OCI-LY1 (cell line): ENCODE measurements at regions not wholly inside any gene's neighbourhood (a gene's known extent, or its start where the extent isn't known, plus 50 kb on each side); places are given as distances from the start of the nearest gene placed in this dataset.

Experiments used
- H2AFZ ChIP-seq: fragments of 200-600 bp; sonication (generic), shearing (Covaris generic); 2 replicates; pipeline ENCODE4 v1.6.0; 2014; ENCODE audit warnings: antibody characterized with exemption, mild to moderate bottlenecking, low read length
- H3F3A ChIP-seq: fragments of 200-600 bp; sonication (generic), shearing (Covaris generic); 2 replicates; pipeline ENCODE4 v1.6.0; 2014; ENCODE audit warnings: mild to moderate bottlenecking, antibody characterized with exemption, low read length, moderate library complexity; ENCODE audit not compliant: insufficient read depth
- H3K27ac ChIP-seq: fragments of 200-600 bp; sonication (generic); 2 replicates; pipeline ENCODE4 v1.5.1; 2014; ENCODE audit warnings: low read length, mixed run types, mild to moderate bottlenecking, low read depth; ENCODE audit not compliant: poor library complexity, severe bottlenecking
- H3K27me3 ChIP-seq: fragments of 200-600 bp; sonication (generic); 2 replicates; pipeline ENCODE4 v1.6.0; 2014; ENCODE audit warnings: antibody characterized with exemption, mild to moderate bottlenecking, low read length, moderate library complexity; ENCODE audit not compliant: insufficient read depth
- H3K36me3 ChIP-seq: fragments of 200-600 bp; sonication (generic); 2 replicates; pipeline ENCODE4 v1.6.1; 2014; ENCODE audit warnings: mild to moderate bottlenecking, antibody characterized with exemption, low read length, moderate library complexity, mixed read lengths; ENCODE audit not compliant: insufficient read depth
- H3K4me1 ChIP-seq: fragments of 200-600 bp; sonication (generic); 2 replicates; pipeline ENCODE4 v1.5.1; 2014; ENCODE audit warnings: mild to moderate bottlenecking, low read length, moderate library complexity; ENCODE audit not compliant: insufficient read depth, severe bottlenecking
- H3K4me2 ChIP-seq: fragments of 200-600 bp; sonication (generic), shearing (Covaris generic); 2 replicates; pipeline ENCODE4 v1.6.1; 2014; ENCODE audit warnings: low read length
- H3K4me3 ChIP-seq: fragments of 200-600 bp; sonication (generic); 2 replicates; pipeline ENCODE4 v1.5.1; 2014; ENCODE audit warnings: low read length, low read depth, mild to moderate bottlenecking, mixed read lengths; ENCODE audit not compliant: poor library complexity, severe bottlenecking
- H3K79me2 ChIP-seq: fragments of 200-600 bp; shearing (Covaris generic); 2 replicates; pipeline ENCODE4 v1.6.1; 2016; ENCODE audit warnings: mixed run types, low read length, mixed read lengths; ENCODE audit not compliant: insufficient read depth
- H3K9ac ChIP-seq: fragments of 200-600 bp; sonication (generic), shearing (Covaris generic); 2 replicates; pipeline ENCODE4 v1.6.1; 2014; ENCODE audit warnings: mild to moderate bottlenecking, low read length, mixed read lengths
- H3K9me2 ChIP-seq: fragments of 200-600 bp; sonication (generic), shearing (Covaris generic); 2 replicates; pipeline ENCODE4 v1.6.1; 2014; ENCODE audit warnings: low read depth, mild to moderate bottlenecking, low read length, mixed read lengths
- H3K9me3 ChIP-seq: fragments of 200-600 bp; shearing (Covaris generic); 2 replicates; pipeline ENCODE4 v1.6.1; 2014; ENCODE audit warnings: low read length, mixed read lengths
- H4K20me1 ChIP-seq: fragments of 200-600 bp; sonication (generic), shearing (Covaris generic); 2 replicates; pipeline ENCODE4 v1.6.0; 2016; ENCODE audit warnings: mild to moderate bottlenecking, low read length; ENCODE audit not compliant: insufficient read depth
- EZH2 ChIP-seq: fragments of 200-600 bp; sonication (generic), shearing (Covaris generic); IDR thresholded peaks from 2 replicates; pipeline ENCODE4 v1.8.0; 2017; ENCODE audit warnings: borderline replicate concordance, mixed run types, mild to moderate bottlenecking, antibody characterized with exemption, low read length, moderate library complexity, mixed read lengths
- TF ChIP-seq, protein P1 (sequence below): fragments of 200-600 bp; sonication (generic), shearing (Covaris generic); IDR thresholded peaks from 2 replicates; pipeline ENCODE4 v1.5.1; 2017; ENCODE audit warnings: mild to moderate bottlenecking, antibody characterized with exemption, low read length, moderate library complexity, mixed read lengths

DNA sequence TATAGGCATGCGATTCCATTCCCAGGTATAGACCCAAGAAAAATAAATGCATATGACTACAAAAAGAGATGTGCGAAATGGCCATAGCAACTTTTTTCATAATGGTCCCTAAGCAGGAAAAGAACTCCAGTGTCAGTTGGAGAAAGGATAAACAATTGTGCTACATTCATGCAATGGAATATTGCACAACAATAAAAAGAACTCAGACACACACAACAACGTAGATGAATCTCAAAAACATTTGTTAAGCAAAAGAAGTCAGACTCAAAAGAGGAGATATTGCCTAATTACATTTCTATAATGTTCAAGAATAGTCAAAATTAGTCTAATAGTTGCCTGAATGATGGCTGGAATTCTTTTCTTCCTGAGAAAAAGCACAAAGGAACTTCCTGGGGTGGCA is 141.1 kb upstream of the GLI3 start:
- no peaks in the 10 kb centered on the region for H3K4me1 ChIP-seq
- no peaks in the 10 kb centered on the region for H3F3A ChIP-seq
- H3K9ac ChIP-seq = no peak overlapping the region
- no peaks in the 10 kb centered on the region for H3K27me3 ChIP-seq
- H3K27ac ChIP-seq = no peak overlapping the region
- H3K4me3 ChIP-seq = no peak overlapping the region
- no peaks in the 10 kb centered on the region for H3K36me3 ChIP-seq
- H3K4me2 ChIP-seq = no peak overlapping the region
- H3K9me3 ChIP-seq = no peaks in the 10 kb centered on the region
- H2AFZ ChIP-seq = no peak overlapping the region
- no peaks in the 10 kb centered on the region for H3K79me2 ChIP-seq
- TF ChIP-seq EZH2 = no peak
- TF ChIP-seq, protein P1, sequence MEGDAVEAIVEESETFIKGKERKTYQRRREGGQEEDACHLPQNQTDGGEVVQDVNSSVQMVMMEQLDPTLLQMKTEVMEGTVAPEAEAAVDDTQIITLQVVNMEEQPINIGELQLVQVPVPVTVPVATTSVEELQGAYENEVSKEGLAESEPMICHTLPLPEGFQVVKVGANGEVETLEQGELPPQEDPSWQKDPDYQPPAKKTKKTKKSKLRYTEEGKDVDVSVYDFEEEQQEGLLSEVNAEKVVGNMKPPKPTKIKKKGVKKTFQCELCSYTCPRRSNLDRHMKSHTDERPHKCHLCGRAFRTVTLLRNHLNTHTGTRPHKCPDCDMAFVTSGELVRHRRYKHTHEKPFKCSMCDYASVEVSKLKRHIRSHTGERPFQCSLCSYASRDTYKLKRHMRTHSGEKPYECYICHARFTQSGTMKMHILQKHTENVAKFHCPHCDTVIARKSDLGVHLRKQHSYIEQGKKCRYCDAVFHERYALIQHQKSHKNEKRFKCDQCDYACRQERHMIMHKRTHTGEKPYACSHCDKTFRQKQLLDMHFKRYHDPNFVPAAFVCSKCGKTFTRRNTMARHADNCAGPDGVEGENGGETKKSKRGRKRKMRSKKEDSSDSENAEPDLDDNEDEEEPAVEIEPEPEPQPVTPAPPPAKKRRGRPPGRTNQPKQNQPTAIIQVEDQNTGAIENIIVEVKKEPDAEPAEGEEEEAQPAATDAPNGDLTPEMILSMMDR = no peak
- H4K20me1 ChIP-seq = no peaks in the 10 kb centered on the region
- no peaks in the 10 kb centered on the region for H3K9me2 ChIP-seq

DNA sequence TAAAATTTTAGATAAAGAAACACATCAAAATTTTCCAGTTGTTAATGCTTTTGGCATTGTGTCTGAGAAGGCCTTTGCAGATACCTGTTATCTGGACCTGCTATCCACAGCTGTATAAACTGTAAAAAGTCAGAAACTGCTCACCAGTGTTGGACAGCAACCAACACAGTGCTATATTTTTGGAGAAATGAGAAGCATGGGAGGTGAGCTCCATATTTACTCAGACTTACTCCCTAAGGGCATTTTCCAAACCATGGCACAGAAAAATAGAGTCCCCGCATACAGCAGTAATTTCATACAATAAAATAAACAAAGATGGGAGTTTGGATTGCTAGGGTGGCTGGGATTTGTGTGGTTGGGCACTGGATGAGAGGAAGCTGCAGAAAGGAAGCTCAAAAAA is 136.3 kb upstream of the GLI3 start:
- no peak overlapping the region for H3K4me2 ChIP-seq
- H3K4me1 ChIP-seq = no peaks in the 10 kb centered on the region
- no peaks in the 10 kb centered on the region for H4K20me1 ChIP-seq
- no peak overlapping the region for H3K4me3 ChIP-seq
- no peak for TF ChIP-seq EZH2
- TF ChIP-seq, protein P1 = no peak
- no peaks in the 10 kb centered on the region for H3K27me3 ChIP-seq
- H3K9ac ChIP-seq = no peak overlapping the region
- H3K36me3 ChIP-seq = no peaks in the 10 kb centered on the region
- no peak overlapping the region for H2AFZ ChIP-seq
- no peaks in the 10 kb centered on the region for H3K79me2 ChIP-seq
- H3K9me2 ChIP-seq = no peaks in the 10 kb centered on the region
- no peak overlapping the region for H3K27ac ChIP-seq
- H3K9me3 ChIP-seq = no peaks in the 10 kb centered on the region
- H3F3A ChIP-seq = no peaks in the 10 kb centered on the region

- Histone ChIP-seq H3K79me2 (no peaks in the 10 kb centered on the region), H3K4me1 (no peaks in the 10 kb centered on the region), H3K4me2 (no peak overlapping the region), H3K36me3 (no peaks in the 10 kb centered on the region), H2AFZ (no peak overlapping the region), H3K9me3 (no peaks in the 10 kb centered on the region), H4K20me1 (no peaks in the 10 kb centered on the region), H3K9ac (no peak overlapping the region), H3K9me2 (no peaks in the 10 kb centered on the region), H3K27ac (no peak overlapping the region), H3K4me3 (no peak overlapping the region), H3F3A (no peaks in the 10 kb centered on the region), H3K27me3 (no peaks in the 10 kb centered on the region)
- TF ChIP-seq, protein P1 = no peak
- no peak for TF ChIP-seq EZH2
Observed at GRCh38 chr7:42372479-42372878, 135.5 kb upstream of the GLI3 start.
